WTC11 (cell line): ENCODE measurements at regions not wholly inside any gene's neighbourhood (a gene's known extent, or its start where the extent isn't known, plus 50 kb on each side); places are given as distances from the start of the nearest gene placed in this dataset.

Source experiments
- ATAC-seq: fragments of 200-7000 bp; cut with Tn5 transposase; 2 replicates; pipeline ENCODE4 v1.10.0; 2021; ENCODE audit warnings: mild to moderate bottlenecking, moderate library complexity
- CTCF ChIA-PET: fragments of 300-600 bp; sonication (Branson Sonifier 250); formaldehyde crosslinking; loops from one replicate; lab custom pipeline; 2021; ENCODE audit warnings: antibody characterized with exemption; lab: Charles Lee
- POLR2A ChIA-PET: fragments of 350-600 bp; sonication (Branson Sonifier 250); formaldehyde crosslinking; loops from one replicate; lab custom pipeline; 2021; ENCODE audit warnings: antibody characterized with exemption; lab: Charles Lee
- DNase-seq: peaks from one replicate; pipeline ENCODE4 v3.0.0; 2021; ENCODE audit warnings: low spot score
- H3K27ac Mint-ChIP-seq: 2 replicates; pipeline ENCODE4 v1.8.0; 2021; ENCODE audit warnings: mixed read lengths
- H3K27me3 Mint-ChIP-seq: 2 replicates; pipeline ENCODE4 v1.8.0; 2021; ENCODE audit warnings: low read depth, mild to moderate bottlenecking, moderate library complexity, mixed read lengths
- H3K36me3 Mint-ChIP-seq: 2 replicates; pipeline ENCODE4 v1.8.0; 2021; ENCODE audit warnings: mixed read lengths
- H3K4me1 Mint-ChIP-seq: 2 replicates; pipeline ENCODE4 v1.8.0; 2022; ENCODE audit warnings: mixed read lengths
- H3K4me3 Mint-ChIP-seq: 2 replicates; pipeline ENCODE4 v1.8.0; 2021; ENCODE audit warnings: mild to moderate bottlenecking, moderate library complexity, mixed read lengths
- H3K9me3 Mint-ChIP-seq: 2 replicates; pipeline ENCODE4 v1.8.0; 2021; ENCODE audit warnings: mixed read lengths
- MYBL2 ChIP-seq: sonication (generic); formaldehyde crosslinking; IDR thresholded peaks from 2 replicates; pipeline ENCODE4 v1.8.1; 2023; ENCODE audit warnings: mild to moderate bottlenecking, moderate library complexity, missing genetic modification reagents
- NR3C1 ChIP-seq: sonication (generic); formaldehyde crosslinking; conservative IDR thresholded peaks from 2 replicates; pipeline ENCODE4 v1.8.1; 2023; ENCODE audit warnings: low read depth, mild to moderate bottlenecking, missing genetic modification reagents
- ZNF121 ChIP-seq: sonication (generic); formaldehyde crosslinking; IDR thresholded peaks from 2 replicates; pipeline ENCODE4 v1.8.0; 2023; ENCODE audit warnings: missing genetic modification reagents
- TF ChIP-seq, protein P1 (sequence below): sonication (generic); formaldehyde crosslinking; IDR thresholded peaks from 2 replicates; pipeline ENCODE4 v1.8.0; 2023; ENCODE audit warnings: missing genetic modification reagents, mild to moderate bottlenecking, borderline replicate concordance
- TF ChIP-seq, protein P2 (sequence below): fragments of 250-450 bp; sonication (Bioruptor Pico); IDR thresholded peaks from 2 replicates; pipeline ENCODE4 v1.9.0; 2021; ENCODE audit warnings: mild to moderate bottlenecking
- TF ChIP-seq, protein P3 (sequence below): sonication (generic); formaldehyde crosslinking; IDR thresholded peaks from 2 replicates; pipeline ENCODE4 v1.8.1; 2022; ENCODE audit warnings: missing genetic modification reagents, borderline replicate concordance
- TF ChIP-seq, protein P4 (sequence below): fragments of 250-450 bp; sonication (Bioruptor Pico); IDR thresholded peaks from 2 replicates; pipeline ENCODE4 v1.9.0; 2021; ENCODE audit warnings: moderate library complexity, mild to moderate bottlenecking, inconsistent platforms, borderline replicate concordance
- TF ChIP-seq, protein P5 (sequence below): sonication (generic); formaldehyde crosslinking; conservative IDR thresholded peaks from 2 replicates; pipeline ENCODE4 v1.8.1; 2022; ENCODE audit warnings: mild to moderate bottlenecking, missing genetic modification reagents
- TF ChIP-seq, protein P6 (sequence below): sonication (generic); formaldehyde crosslinking; IDR thresholded peaks from 2 replicates; pipeline ENCODE4 v1.8.0; 2022; ENCODE audit warnings: mild to moderate bottlenecking, missing genetic modification reagents
- TF ChIP-seq, protein P7 (sequence below): sonication (generic); formaldehyde crosslinking; IDR thresholded peaks from 2 replicates; pipeline ENCODE4 v1.8.0; 2022; ENCODE audit warnings: missing genetic modification reagents
- TF ChIP-seq, protein P8 (sequence below): sonication (generic); formaldehyde crosslinking; IDR thresholded peaks from 2 replicates; pipeline ENCODE4 v1.8.1; 2023; ENCODE audit warnings: mild to moderate bottlenecking, missing genetic modification reagents

DNA sequence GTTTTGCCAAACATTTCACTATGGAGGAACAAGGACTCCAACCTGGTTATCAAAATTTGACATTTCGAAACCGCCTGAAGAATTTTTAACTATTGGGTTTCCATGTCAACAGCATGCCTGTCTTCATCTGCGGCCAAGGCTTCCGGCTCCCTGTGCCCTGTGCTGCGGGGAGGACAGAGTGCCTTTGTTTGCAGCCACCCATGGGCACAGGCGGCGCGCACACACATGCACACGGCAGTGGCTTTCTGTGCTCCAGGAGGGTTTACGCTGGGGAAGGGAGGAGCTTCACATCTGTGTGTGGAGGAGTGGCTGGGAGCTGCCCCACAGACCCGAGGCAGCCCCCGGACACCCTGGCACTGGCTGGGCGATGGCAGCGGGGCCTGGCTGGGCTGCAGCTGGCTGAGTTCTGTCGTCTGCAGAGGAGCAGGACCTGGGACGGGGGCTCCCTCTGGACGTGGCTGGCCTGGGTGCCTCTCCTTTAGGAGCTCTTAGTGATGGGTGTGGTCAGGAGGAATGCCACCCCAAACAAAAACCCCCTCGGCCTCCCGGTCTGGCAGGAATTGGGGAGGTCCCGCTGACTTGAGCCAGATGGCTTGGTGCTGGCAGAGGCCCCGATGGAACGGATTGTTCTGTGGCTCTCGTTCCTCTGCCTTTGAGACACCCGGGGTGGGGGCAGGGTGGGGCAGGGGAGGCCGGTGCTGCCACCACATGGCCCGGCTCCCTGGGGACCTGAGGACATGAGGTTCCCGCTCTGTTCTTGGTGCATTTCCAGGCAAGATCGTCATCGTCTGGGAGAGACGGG, 1290.9 kb downstream of the BRD1 start:
- Mint-ChIP-seq H3K9me3 (no peaks in the 10 kb centered on the region), H3K4me1 (0 out of 2 replicates have a peak, but pooled peaks cover 3% of the 10 kb centered on the region), H3K27ac (no peak overlapping the region), H3K4me3 (no peak overlapping the region), H3K36me3 (no peaks in the 10 kb centered on the region), H3K27me3 (no peaks in the 10 kb centered on the region)
- CTCF ChIA-PET, result no interaction called here
- TF ChIP-seq, protein P1, sequence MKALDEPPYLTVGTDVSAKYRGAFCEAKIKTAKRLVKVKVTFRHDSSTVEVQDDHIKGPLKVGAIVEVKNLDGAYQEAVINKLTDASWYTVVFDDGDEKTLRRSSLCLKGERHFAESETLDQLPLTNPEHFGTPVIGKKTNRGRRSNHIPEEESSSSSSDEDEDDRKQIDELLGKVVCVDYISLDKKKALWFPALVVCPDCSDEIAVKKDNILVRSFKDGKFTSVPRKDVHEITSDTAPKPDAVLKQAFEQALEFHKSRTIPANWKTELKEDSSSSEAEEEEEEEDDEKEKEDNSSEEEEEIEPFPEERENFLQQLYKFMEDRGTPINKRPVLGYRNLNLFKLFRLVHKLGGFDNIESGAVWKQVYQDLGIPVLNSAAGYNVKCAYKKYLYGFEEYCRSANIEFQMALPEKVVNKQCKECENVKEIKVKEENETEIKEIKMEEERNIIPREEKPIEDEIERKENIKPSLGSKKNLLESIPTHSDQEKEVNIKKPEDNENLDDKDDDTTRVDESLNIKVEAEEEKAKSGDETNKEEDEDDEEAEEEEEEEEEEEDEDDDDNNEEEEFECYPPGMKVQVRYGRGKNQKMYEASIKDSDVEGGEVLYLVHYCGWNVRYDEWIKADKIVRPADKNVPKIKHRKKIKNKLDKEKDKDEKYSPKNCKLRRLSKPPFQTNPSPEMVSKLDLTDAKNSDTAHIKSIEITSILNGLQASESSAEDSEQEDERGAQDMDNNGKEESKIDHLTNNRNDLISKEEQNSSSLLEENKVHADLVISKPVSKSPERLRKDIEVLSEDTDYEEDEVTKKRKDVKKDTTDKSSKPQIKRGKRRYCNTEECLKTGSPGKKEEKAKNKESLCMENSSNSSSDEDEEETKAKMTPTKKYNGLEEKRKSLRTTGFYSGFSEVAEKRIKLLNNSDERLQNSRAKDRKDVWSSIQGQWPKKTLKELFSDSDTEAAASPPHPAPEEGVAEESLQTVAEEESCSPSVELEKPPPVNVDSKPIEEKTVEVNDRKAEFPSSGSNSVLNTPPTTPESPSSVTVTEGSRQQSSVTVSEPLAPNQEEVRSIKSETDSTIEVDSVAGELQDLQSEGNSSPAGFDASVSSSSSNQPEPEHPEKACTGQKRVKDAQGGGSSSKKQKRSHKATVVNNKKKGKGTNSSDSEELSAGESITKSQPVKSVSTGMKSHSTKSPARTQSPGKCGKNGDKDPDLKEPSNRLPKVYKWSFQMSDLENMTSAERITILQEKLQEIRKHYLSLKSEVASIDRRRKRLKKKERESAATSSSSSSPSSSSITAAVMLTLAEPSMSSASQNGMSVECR (CRISPR knock-in tag), result no peak
- DNase-seq, result no peak
- POLR2A ChIA-PET, result no interaction called here
- no peak for ATAC-seq

DNA sequence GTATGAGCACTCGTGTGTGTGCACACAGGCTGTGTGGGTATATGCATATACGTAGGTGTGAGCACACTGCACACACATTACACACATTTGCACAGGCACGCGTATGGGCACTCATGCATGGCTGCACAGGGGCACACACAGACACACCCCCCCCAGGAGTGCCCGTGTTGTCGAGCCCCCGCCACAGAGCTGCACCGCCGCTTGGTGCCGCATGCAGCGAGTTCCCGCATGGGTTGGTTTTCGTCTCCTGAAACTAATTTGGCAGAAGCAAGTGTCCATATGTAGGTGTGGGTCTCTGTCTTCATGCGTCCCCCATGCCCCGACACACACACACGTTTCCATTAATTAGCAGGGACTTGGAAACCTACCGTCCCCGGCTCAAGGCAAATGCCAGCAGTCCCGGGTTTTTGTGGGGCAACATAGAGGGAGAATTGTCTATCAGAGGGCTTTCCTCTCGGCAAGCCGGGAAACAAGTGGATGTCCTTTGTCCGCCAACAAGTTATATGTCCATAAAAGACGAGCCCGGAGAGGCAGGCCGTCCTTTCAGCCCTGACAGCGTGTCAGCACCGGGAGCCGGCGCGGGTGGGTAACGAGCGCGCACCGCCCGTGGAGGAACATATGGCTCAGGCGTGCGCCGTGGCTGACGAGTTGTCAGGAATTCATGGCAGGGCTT, 1291.7 kb downstream of the BRD1 start:
- ChIA-PET POLR2A (interaction anchor here (0.7 kb wide), 1 partner anchor 182 kb away, joined by 3 read pairs; no protein-coding TSS in a partner anchor), CTCF (no interaction called here)
- Mint-ChIP-seq H3K36me3 (no peaks in the 10 kb centered on the region), H3K9me3 (no peaks in the 10 kb centered on the region), H3K27ac (no peak overlapping the region), H3K4me3 (no peak overlapping the region), H3K27me3 (no peaks in the 10 kb centered on the region), H3K4me1 (0 out of 2 replicates have a peak, but pooled peaks cover 3% of the 10 kb centered on the region)
- no peak for DNase-seq
- no peak for ATAC-seq
- TF ChIP-seq, protein P1 (CRISPR knock-in tag), result no peak
- TF ChIP-seq, protein P2, sequence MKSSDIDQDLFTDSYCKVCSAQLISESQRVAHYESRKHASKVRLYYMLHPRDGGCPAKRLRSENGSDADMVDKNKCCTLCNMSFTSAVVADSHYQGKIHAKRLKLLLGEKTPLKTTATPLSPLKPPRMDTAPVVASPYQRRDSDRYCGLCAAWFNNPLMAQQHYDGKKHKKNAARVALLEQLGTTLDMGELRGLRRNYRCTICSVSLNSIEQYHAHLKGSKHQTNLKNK (CRISPR knock-in tag), result no peak
- TF ChIP-seq, protein P3, sequence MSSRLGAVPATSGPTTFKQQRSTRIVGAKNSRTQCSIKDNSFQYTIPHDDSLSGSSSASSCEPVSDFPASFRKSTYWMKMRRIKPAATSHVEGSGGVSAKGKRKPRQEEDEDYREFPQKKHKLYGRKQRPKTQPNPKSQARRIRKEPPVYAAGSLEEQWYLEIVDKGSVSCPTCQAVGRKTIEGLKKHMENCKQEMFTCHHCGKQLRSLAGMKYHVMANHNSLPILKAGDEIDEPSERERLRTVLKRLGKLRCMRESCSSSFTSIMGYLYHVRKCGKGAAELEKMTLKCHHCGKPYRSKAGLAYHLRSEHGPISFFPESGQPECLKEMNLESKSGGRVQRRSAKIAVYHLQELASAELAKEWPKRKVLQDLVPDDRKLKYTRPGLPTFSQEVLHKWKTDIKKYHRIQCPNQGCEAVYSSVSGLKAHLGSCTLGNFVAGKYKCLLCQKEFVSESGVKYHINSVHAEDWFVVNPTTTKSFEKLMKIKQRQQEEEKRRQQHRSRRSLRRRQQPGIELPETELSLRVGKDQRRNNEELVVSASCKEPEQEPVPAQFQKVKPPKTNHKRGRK (CRISPR knock-in tag), result no peak
- no peak for TF ChIP-seq NR3C1 (CRISPR knock-in tag)
- no peak for TF ChIP-seq MYBL2
- TF ChIP-seq, protein P4, sequence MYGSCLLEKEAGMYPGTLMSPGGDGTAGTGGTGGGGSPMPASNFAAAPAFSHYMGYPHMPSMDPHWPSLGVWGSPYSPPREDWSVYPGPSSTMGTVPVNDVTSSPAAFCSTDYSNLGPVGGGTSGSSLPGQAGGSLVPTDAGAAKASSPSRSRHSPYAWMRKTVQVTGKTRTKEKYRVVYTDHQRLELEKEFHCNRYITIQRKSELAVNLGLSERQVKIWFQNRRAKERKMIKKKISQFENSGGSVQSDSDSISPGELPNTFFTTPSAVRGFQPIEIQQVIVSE, result no peak
- TF ChIP-seq, protein P5, sequence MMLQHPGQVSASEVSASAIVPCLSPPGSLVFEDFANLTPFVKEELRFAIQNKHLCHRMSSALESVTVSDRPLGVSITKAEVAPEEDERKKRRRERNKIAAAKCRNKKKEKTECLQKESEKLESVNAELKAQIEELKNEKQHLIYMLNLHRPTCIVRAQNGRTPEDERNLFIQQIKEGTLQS (CRISPR knock-in tag), result no peak
- TF ChIP-seq, protein P6, sequence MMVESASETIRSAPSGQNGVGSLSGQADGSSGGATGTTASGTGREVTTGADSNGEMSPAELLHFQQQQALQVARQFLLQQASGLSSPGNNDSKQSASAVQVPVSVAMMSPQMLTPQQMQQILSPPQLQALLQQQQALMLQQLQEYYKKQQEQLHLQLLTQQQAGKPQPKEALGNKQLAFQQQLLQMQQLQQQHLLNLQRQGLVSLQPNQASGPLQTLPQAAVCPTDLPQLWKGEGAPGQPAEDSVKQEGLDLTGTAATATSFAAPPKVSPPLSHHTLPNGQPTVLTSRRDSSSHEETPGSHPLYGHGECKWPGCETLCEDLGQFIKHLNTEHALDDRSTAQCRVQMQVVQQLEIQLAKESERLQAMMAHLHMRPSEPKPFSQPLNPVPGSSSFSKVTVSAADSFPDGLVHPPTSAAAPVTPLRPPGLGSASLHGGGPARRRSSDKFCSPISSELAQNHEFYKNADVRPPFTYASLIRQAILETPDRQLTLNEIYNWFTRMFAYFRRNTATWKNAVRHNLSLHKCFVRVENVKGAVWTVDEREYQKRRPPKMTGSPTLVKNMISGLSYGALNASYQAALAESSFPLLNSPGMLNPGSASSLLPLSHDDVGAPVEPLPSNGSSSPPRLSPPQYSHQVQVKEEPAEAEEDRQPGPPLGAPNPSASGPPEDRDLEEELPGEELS (CRISPR knock-in tag), result no peak
- TF ChIP-seq, protein P7, sequence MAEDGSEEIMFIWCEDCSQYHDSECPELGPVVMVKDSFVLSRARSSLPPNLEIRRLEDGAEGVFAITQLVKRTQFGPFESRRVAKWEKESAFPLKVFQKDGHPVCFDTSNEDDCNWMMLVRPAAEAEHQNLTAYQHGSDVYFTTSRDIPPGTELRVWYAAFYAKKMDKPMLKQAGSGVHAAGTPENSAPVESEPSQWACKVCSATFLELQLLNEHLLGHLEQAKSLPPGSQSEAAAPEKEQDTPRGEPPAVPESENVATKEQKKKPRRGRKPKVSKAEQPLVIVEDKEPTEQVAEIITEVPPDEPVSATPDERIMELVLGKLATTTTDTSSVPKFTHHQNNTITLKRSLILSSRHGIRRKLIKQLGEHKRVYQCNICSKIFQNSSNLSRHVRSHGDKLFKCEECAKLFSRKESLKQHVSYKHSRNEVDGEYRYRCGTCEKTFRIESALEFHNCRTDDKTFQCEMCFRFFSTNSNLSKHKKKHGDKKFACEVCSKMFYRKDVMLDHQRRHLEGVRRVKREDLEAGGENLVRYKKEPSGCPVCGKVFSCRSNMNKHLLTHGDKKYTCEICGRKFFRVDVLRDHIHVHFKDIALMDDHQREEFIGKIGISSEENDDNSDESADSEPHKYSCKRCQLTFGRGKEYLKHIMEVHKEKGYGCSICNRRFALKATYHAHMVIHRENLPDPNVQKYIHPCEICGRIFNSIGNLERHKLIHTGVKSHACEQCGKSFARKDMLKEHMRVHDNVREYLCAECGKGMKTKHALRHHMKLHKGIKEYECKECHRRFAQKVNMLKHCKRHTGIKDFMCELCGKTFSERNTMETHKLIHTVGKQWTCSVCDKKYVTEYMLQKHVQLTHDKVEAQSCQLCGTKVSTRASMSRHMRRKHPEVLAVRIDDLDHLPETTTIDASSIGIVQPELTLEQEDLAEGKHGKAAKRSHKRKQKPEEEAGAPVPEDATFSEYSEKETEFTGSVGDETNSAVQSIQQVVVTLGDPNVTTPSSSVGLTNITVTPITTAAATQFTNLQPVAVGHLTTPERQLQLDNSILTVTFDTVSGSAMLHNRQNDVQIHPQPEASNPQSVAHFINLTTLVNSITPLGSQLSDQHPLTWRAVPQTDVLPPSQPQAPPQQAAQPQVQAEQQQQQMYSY (CRISPR knock-in tag), result no peak
- no peak for TF ChIP-seq ZNF121 (CRISPR knock-in tag)
- TF ChIP-seq, protein P8, sequence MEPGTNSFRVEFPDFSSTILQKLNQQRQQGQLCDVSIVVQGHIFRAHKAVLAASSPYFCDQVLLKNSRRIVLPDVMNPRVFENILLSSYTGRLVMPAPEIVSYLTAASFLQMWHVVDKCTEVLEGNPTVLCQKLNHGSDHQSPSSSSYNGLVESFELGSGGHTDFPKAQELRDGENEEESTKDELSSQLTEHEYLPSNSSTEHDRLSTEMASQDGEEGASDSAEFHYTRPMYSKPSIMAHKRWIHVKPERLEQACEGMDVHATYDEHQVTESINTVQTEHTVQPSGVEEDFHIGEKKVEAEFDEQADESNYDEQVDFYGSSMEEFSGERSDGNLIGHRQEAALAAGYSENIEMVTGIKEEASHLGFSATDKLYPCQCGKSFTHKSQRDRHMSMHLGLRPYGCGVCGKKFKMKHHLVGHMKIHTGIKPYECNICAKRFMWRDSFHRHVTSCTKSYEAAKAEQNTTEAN, result no peak
